T-helper 2 cell treated with Interferon-gamma antibody and Interleukin-4, amounts not matched to agents 5 μg/mL and 100 μg/mL, for 36 hours (primary cell): ENCODE measurements at regions not wholly inside any gene's neighbourhood (a gene's known extent, or its start where the extent isn't known, plus 50 kb on each side); places are given as distances from the start of the nearest gene placed in this dataset.

ENCODE experiments used
- DNase-seq: peaks from one replicate; pipeline ENCODE4 v3.0.0; 2021; ENCODE audit warnings: low spot score
- H3K27ac Mint-ChIP-seq: one replicate; pipeline ENCODE4 v1.8.0; 2021; ENCODE audit warnings: mild to moderate bottlenecking, mixed read lengths
- H3K27me3 Mint-ChIP-seq: one replicate; pipeline ENCODE4 v1.8.0; 2021; ENCODE audit warnings: low read depth, mixed read lengths
- H3K36me3 Mint-ChIP-seq: one replicate; pipeline ENCODE4 v1.8.0; 2021; ENCODE audit warnings: low read depth, mixed read lengths
- H3K4me1 Mint-ChIP-seq: one replicate; pipeline ENCODE4 v1.8.0; 2021; ENCODE audit warnings: low read depth, mixed read lengths
- H3K4me3 Mint-ChIP-seq: one replicate; pipeline ENCODE4 v1.8.0; 2022; ENCODE audit warnings: mild to moderate bottlenecking, moderate library complexity, mixed read lengths
- H3K9me3 Mint-ChIP-seq: one replicate; pipeline ENCODE4 v1.8.0; 2021; ENCODE audit warnings: mixed read lengths

- Mint-ChIP-seq H3K9me3 (no peaks in the 10 kb centered on the region), H3K27ac (no peak overlapping the region), H3K4me3 (no peak overlapping the region), H3K36me3 (no peaks in the 10 kb centered on the region), H3K27me3 (peaks cover 8% of the 10 kb centered on the region), H3K4me1 (no peaks in the 10 kb centered on the region)
- no peak for DNase-seq
These were observed 134.1 kb downstream of the IRF8 start for GRCh38 chr16:86033016-86033474.

- H3K27me3 Mint-ChIP-seq = peaks cover 3% of the 10 kb centered on the region
- no peak for DNase-seq
- peaks cover under 1% of the 10 kb centered on the region for H3K4me1 Mint-ChIP-seq
- H3K27ac Mint-ChIP-seq = no peak overlapping the region
- no peaks in the 10 kb centered on the region for H3K9me3 Mint-ChIP-seq
- no peaks in the 10 kb centered on the region for H3K36me3 Mint-ChIP-seq
- H3K4me3 Mint-ChIP-seq = no peak overlapping the region
These were observed 135.0 kb downstream of the IRF8 start for GRCh38 chr16:86033971-86034370.

- Mint-ChIP-seq H3K27me3 (peaks cover 3% of the 10 kb centered on the region), H3K4me3 (no peak overlapping the region), H3K27ac (no peak overlapping the region), H3K36me3 (no peaks in the 10 kb centered on the region), H3K4me1 (peaks cover 5% of the 10 kb centered on the region), H3K9me3 (no peaks in the 10 kb centered on the region)
- no peak for DNase-seq
These were observed 135.5 kb downstream of the IRF8 start for GRCh38 chr16:86034421-86034919.

GRCh38 chr16:86035906-86036305 is 136.9 kb downstream of the IRF8 start:
- no peaks in the 10 kb centered on the region for H3K9me3 Mint-ChIP-seq
- peaks cover 6% of the 10 kb centered on the region for H3K27me3 Mint-ChIP-seq
- no peak overlapping the region for H3K27ac Mint-ChIP-seq
- no peak overlapping the region for H3K4me3 Mint-ChIP-seq
- no peaks in the 10 kb centered on the region for H3K36me3 Mint-ChIP-seq
- peaks cover 5% of the 10 kb centered on the region for H3K4me1 Mint-ChIP-seq
- DNase-seq = no peak

GRCh38 chr16:86037999-86038925 is 139.3 kb downstream of the IRF8 start:
- Mint-ChIP-seq H3K27ac (no peak overlapping the region), H3K4me3 (no peak overlapping the region), H3K4me1 (peaks cover 5% of the 10 kb centered on the region), H3K36me3 (no peaks in the 10 kb centered on the region), H3K9me3 (no peaks in the 10 kb centered on the region), H3K27me3 (peaks cover 11% of the 10 kb centered on the region)
- no peak for DNase-seq

- H3K36me3 Mint-ChIP-seq = no peaks in the 10 kb centered on the region
These were observed 140.0 kb downstream of the IRF8 start for GRCh38 chr16:86038926-86039310.

GRCh38 chr16:86039606-86040005 is 140.6 kb downstream of the IRF8 start:
- H3K4me3 Mint-ChIP-seq = no peak overlapping the region
- no peak for DNase-seq
- no peak overlapping the region for H3K27ac Mint-ChIP-seq
- H3K36me3 Mint-ChIP-seq = no peaks in the 10 kb centered on the region
- no peaks in the 10 kb centered on the region for H3K9me3 Mint-ChIP-seq
- H3K4me1 Mint-ChIP-seq = peaks cover 5% of the 10 kb centered on the region
- H3K27me3 Mint-ChIP-seq = peaks cover 7% of the 10 kb centered on the region

More at GRCh38 chr16:86038926-86039310, 140.0 kb downstream of the IRF8 start:
- Mint-ChIP-seq H3K9me3 (no peaks in the 10 kb centered on the region), H3K4me3 (no peak overlapping the region), H3K27ac (no peak overlapping the region), H3K4me1 (peaks cover 5% of the 10 kb centered on the region), H3K27me3 (peaks cover 7% of the 10 kb centered on the region)
- peak; percentile 68 for DNase-seq

GRCh38 chr16:86040496-86040895 is 141.5 kb downstream of the IRF8 start:
- Mint-ChIP-seq H3K4me1 (peaks cover 9% of the 10 kb centered on the region), H3K4me3 (no peak overlapping the region), H3K27me3 (peaks cover 7% of the 10 kb centered on the region), H3K9me3 (no peaks in the 10 kb centered on the region), H3K27ac (no peak overlapping the region), H3K36me3 (no peaks in the 10 kb centered on the region)
- DNase-seq = no peak

GRCh38 chr16:86041215-86041614 is 142.3 kb downstream of the IRF8 start:
- H3K9me3 Mint-ChIP-seq = no peaks in the 10 kb centered on the region
- H3K4me1 Mint-ChIP-seq = peaks cover 11% of the 10 kb centered on the region
- H3K27ac Mint-ChIP-seq = no peak overlapping the region
- no peak for DNase-seq
- peaks cover 10% of the 10 kb centered on the region for H3K27me3 Mint-ChIP-seq
- no peak overlapping the region for H3K4me3 Mint-ChIP-seq
- no peaks in the 10 kb centered on the region for H3K36me3 Mint-ChIP-seq

GRCh38 chr16:86041807-86042206 is 142.8 kb downstream of the IRF8 start:
- Mint-ChIP-seq H3K4me3 (no peak overlapping the region), H3K27me3 (peaks cover 16% of the 10 kb centered on the region), H3K9me3 (no peaks in the 10 kb centered on the region), H3K27ac (no peak overlapping the region), H3K36me3 (no peaks in the 10 kb centered on the region), H3K4me1 (peaks cover 11% of the 10 kb centered on the region)
- no peak for DNase-seq

- no peak for DNase-seq
- H3K4me3 Mint-ChIP-seq = no peak overlapping the region
- peaks cover 11% of the 10 kb centered on the region for H3K4me1 Mint-ChIP-seq
- peaks cover 21% of the 10 kb centered on the region for H3K27me3 Mint-ChIP-seq
- H3K27ac Mint-ChIP-seq = no peak overlapping the region
- no peaks in the 10 kb centered on the region for H3K36me3 Mint-ChIP-seq
- H3K9me3 Mint-ChIP-seq = no peaks in the 10 kb centered on the region
These were observed 143.4 kb downstream of the IRF8 start for GRCh38 chr16:86042393-86042792.

- Mint-ChIP-seq H3K27ac (no peak overlapping the region), H3K9me3 (no peaks in the 10 kb centered on the region), H3K36me3 (no peaks in the 10 kb centered on the region), H3K4me1 (peaks cover 11% of the 10 kb centered on the region), H3K27me3 (peaks cover 25% of the 10 kb centered on the region), H3K4me3 (no peak overlapping the region)
- no peak for DNase-seq
These were observed 144.2 kb downstream of the IRF8 start for GRCh38 chr16:86042996-86043725.

- DNase-seq = peak; percentile 9
- H3K9me3 Mint-ChIP-seq = no peaks in the 10 kb centered on the region
These were observed 145.3 kb downstream of the IRF8 start for GRCh38 chr16:86044241-86044671.

More at GRCh38 chr16:86044241-86044671, 145.3 kb downstream of the IRF8 start:
- Mint-ChIP-seq H3K4me3 (no peak overlapping the region), H3K4me1 (peaks cover 8% of the 10 kb centered on the region), H3K36me3 (no peaks in the 10 kb centered on the region), H3K27me3 (peaks cover 30% of the 10 kb centered on the region), H3K27ac (no peak overlapping the region)
